LNCaP clone FGC (cell line): ENCODE measurements at regions not wholly inside any gene's neighbourhood (a gene's known extent, or its start where the extent isn't known, plus 50 kb on each side); places are given as distances from the start of the nearest gene placed in this dataset.

Experiments
- DNase-seq: peaks from one replicate; pipeline ENCODE4 v3.0.0-alpha.2; 2011; ENCODE audit warnings: low read depth
- H3K4me3 ChIP-seq: 2 replicates; pipeline ENCODE4 v1.5.1; 2011; ENCODE audit warnings: mild to moderate bottlenecking, low read depth, low read length, control low read depth
- CTCF ChIP-seq: IDR thresholded peaks from 2 replicates; pipeline ENCODE4 v1.5.1; 2012; ENCODE audit warnings: mild to moderate bottlenecking; ENCODE audit not compliant: control insufficient read depth, insufficient read depth; ENCODE audit errors: extremely low read depth

- TF ChIP-seq CTCF: no peak
- no peak for DNase-seq
- H3K4me3 ChIP-seq: no peak overlapping the region
Measured at GRCh38 chr12:30813525-30814294, 59.0 kb upstream of the CAPRIN2 start.

GRCh38 chr12:30811966-30812365 lies 57.2 kb upstream of the CAPRIN2 start:
- no peak for TF ChIP-seq CTCF
- no peak overlapping the region for H3K4me3 ChIP-seq
- DNase-seq: no peak

GRCh38 chr12:30810918-30811317 lies 56.2 kb upstream of the CAPRIN2 start:
- DNase-seq: no peak
- H3K4me3 ChIP-seq: no peak overlapping the region
- TF ChIP-seq CTCF: no peak

- no peak for TF ChIP-seq CTCF
- H3K4me3 ChIP-seq: no peak overlapping the region
- DNase-seq: no peak
Measured at GRCh38 chr12:30807695-30808034, 52.9 kb upstream of the CAPRIN2 start.

GRCh38 chr12:30806989-30807694 lies 52.4 kb upstream of the CAPRIN2 start:
- DNase-seq: peak; percentile 86
- TF ChIP-seq CTCF: peak; percentile 71
- H3K4me3 ChIP-seq: no peak overlapping the region

GRCh38 chr12:30805959-30806358 lies 51.2 kb upstream of the CAPRIN2 start:
- DNase-seq: no peak
- H3K4me3 ChIP-seq: no peak overlapping the region
- no peak for TF ChIP-seq CTCF
